ENCODE measurements at regions not wholly inside any gene's neighbourhood (a gene's known extent, or its start where the extent isn't known, plus 50 kb on each side); places are given as distances from the start of the nearest gene placed in this dataset.
A peak's percentile ranks its signal among the peaks of the same experiment; 100 is the strongest.
"Not testable (repeated sequence)": the region's sequence is repeated elsewhere in the genome, so short reads cannot be mapped to it uniquely, and the experiment has no call there.

- H3K4me3 ChIP-seq (ENCODE audit: low read depth, low read length), result no peak overlapping the region
- TF ChIP-seq CTCF (IDR thresholded peaks at IDR 0.05; ENCODE audit: insufficient read depth, low read depth, low read length), result no peak
- no peak for DNase-seq (ENCODE audit: low read depth)
Measured at GRCh38 chr12:5269846-5270245, 162.1 kb upstream of the NTF3 start.

GRCh38 chr12:5272018-5272785 is 159.7 kb upstream of the NTF3 start:
- no peak overlapping the region for H3K4me3 ChIP-seq (ENCODE audit: low read depth, low read length)
- TF ChIP-seq CTCF (IDR thresholded peaks at IDR 0.05; ENCODE audit: insufficient read depth, low read depth, low read length), result no peak
- DNase-seq (ENCODE audit: low read depth), result peak; percentile 58

- TF ChIP-seq CTCF (IDR thresholded peaks at IDR 0.05; ENCODE audit: insufficient read depth, low read depth, low read length), result no peak
- no peak overlapping the region for H3K4me3 ChIP-seq (ENCODE audit: low read depth, low read length)
- DNase-seq (ENCODE audit: low read depth), result no peak
Measured at GRCh38 chr12:5273709-5274108, 158.2 kb upstream of the NTF3 start.

- no peak overlapping the region for H3K4me3 ChIP-seq (ENCODE audit: low read depth, low read length)
- no peak for TF ChIP-seq CTCF (IDR thresholded peaks at IDR 0.05; ENCODE audit: insufficient read depth, low read depth, low read length)
- DNase-seq (ENCODE audit: low read depth), result no peak
Measured at GRCh38 chr12:5276327-5276880, 155.5 kb upstream of the NTF3 start.

GRCh38 chr12:5280086-5280485 is 151.8 kb upstream of the NTF3 start:
- no peak for DNase-seq (ENCODE audit: low read depth)
- TF ChIP-seq CTCF (IDR thresholded peaks at IDR 0.05; ENCODE audit: insufficient read depth, low read depth, low read length), result no peak
- H3K4me3 ChIP-seq (ENCODE audit: low read depth, low read length), result no peak overlapping the region

GRCh38 chr12:5290368-5290767 is 141.5 kb upstream of the NTF3 start:
- not testable (repeated sequence) for DNase-seq (ENCODE audit: low read depth); H3K4me3 ChIP-seq (ENCODE audit: low read depth, low read length)

- no peak for DNase-seq (ENCODE audit: low read depth)
- H3K4me3 ChIP-seq (ENCODE audit: low read depth, low read length), result no peak overlapping the region
- TF ChIP-seq CTCF (IDR thresholded peaks at IDR 0.05; ENCODE audit: insufficient read depth, low read depth, low read length), result no peak
Measured at GRCh38 chr12:5292651-5293050, 139.3 kb upstream of the NTF3 start.
